ENCODE measurements at regions not wholly inside any gene's neighbourhood (a gene's known extent, or its start where the extent isn't known, plus 50 kb on each side); places are given as distances from the start of the nearest gene placed in this dataset.
A peak's percentile ranks its signal among the peaks of the same experiment; 100 is the strongest.
"Not testable (repeated sequence)": the region's sequence is repeated elsewhere in the genome, so short reads cannot be mapped to it uniquely, and the experiment has no call there.

GRCh38 chr3:22798461-22798860 is 404.7 kb upstream of the UBE2E2 start:
- H3K4me3 ChIP-seq (ENCODE audit: low read length): no peak overlapping the region
- TF ChIP-seq, protein P1, sequence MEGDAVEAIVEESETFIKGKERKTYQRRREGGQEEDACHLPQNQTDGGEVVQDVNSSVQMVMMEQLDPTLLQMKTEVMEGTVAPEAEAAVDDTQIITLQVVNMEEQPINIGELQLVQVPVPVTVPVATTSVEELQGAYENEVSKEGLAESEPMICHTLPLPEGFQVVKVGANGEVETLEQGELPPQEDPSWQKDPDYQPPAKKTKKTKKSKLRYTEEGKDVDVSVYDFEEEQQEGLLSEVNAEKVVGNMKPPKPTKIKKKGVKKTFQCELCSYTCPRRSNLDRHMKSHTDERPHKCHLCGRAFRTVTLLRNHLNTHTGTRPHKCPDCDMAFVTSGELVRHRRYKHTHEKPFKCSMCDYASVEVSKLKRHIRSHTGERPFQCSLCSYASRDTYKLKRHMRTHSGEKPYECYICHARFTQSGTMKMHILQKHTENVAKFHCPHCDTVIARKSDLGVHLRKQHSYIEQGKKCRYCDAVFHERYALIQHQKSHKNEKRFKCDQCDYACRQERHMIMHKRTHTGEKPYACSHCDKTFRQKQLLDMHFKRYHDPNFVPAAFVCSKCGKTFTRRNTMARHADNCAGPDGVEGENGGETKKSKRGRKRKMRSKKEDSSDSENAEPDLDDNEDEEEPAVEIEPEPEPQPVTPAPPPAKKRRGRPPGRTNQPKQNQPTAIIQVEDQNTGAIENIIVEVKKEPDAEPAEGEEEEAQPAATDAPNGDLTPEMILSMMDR (IDR thresholded peaks at IDR 0.05; ENCODE audit: insufficient read depth, low read depth, low read length, missing control alignments): no peak
- DNase-seq (ENCODE audit: low read depth): no peak

- DNase-seq (ENCODE audit: low read depth): no peak
- no peak overlapping the region for H3K4me3 ChIP-seq (ENCODE audit: low read length)
- TF ChIP-seq, protein P1 (IDR thresholded peaks at IDR 0.05; ENCODE audit: insufficient read depth, low read depth, low read length, missing control alignments): no peak
Measured at GRCh38 chr3:22819209-22819608, 383.9 kb upstream of the UBE2E2 start.

- TF ChIP-seq, protein P1 (IDR thresholded peaks at IDR 0.05; ENCODE audit: insufficient read depth, low read depth, low read length, missing control alignments): no peak
- H3K4me3 ChIP-seq (ENCODE audit: low read length): no peak overlapping the region
- DNase-seq (ENCODE audit: low read depth): peak; percentile 52
Measured at GRCh38 chr3:22835041-22835440, 368.1 kb upstream of the UBE2E2 start.

- TF ChIP-seq, protein P1 (IDR thresholded peaks at IDR 0.05; ENCODE audit: insufficient read depth, low read depth, low read length, missing control alignments): no peak
- no peak for DNase-seq (ENCODE audit: low read depth)
- no peak overlapping the region for H3K4me3 ChIP-seq (ENCODE audit: low read length)
Measured at GRCh38 chr3:22836131-22836530, 367.0 kb upstream of the UBE2E2 start.

DNA sequence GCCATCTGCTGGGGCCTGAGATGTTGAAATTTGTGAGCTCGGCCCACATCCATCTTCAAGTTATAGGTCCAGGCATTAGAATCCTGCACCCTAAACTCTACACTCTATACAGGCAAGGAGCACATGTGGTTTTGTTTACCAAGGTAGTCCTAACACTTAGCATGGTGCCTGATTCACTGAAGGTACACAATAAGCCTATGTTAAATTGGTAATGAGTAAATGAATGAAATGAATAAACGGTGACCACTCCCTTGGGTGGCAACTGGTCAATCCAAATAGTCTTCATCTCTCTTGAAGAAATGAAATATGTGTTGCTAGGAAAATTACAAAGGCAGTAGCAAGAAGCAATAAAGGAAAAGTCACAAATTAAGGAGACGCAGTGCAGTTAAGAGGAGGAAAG is 359.3 kb upstream of the UBE2E2 start:
- no peak for DNase-seq (ENCODE audit: low read depth)
- no peak overlapping the region for H3K4me3 ChIP-seq (ENCODE audit: low read length)
- TF ChIP-seq, protein P1 (IDR thresholded peaks at IDR 0.05; ENCODE audit: insufficient read depth, low read depth, low read length, missing control alignments): no peak

DNA sequence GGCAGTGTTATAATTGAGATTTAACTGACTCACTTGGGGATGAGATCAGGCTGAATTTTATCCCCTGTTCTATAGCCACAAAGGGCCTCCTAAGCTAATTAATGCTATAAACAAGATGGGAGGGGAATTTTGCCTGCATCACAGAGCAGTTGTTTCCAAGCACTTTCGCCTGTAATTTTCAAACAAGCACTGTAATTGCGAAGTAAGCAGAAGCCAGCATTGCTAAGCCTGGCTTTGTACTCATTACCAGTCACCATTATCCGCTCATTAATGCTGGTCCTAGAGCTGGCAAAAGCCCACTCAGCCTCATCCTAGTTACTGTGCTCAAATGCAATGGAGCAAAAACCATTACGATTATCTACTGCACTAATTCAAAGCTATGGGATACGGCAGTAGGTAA is 356.6 kb upstream of the UBE2E2 start:
- no peak overlapping the region for H3K4me3 ChIP-seq (ENCODE audit: low read length)
- TF ChIP-seq, protein P1 (IDR thresholded peaks at IDR 0.05; ENCODE audit: insufficient read depth, low read depth, low read length, missing control alignments): no peak
- DNase-seq (ENCODE audit: low read depth): no peak

DNA sequence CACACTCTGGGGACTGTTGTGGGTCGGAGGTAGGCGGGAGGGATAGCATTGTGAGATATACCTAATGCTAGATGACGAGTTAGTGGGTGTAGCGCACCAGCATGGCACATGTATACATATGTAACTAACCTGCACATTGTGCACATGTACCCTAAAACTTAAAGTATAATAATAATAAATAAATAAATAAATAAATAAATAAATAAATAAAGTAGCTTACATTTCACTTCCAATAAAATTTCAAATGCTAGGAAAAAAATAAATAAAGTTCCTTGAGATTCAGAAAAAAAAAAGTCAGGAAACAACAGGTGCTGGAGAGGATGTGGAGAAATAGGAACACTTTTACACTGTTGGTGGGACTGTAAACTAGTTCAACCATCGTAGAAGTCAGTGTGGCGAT is 353.5 kb upstream of the UBE2E2 start:
- not testable (repeated sequence) for H3K4me3 ChIP-seq (ENCODE audit: low read length); DNase-seq (ENCODE audit: low read depth)

DNA sequence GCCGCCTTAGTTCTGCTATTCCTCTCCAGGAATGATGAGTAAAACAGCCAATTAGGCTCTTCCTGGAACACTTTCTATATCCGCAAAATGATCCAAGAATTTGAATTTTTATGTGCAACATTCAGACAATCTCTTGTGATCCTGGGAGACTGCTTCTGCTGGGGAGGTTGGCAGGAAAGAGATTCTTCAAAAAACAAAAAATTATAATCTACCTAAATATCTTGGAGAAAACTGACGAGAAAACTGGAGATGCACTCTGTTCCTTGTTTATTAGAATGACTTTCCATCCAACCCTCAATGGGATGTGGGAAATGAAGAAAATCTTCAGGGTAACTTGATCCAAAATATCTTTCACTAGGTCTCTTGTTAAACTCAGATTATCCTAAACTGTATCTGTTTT is 346.3 kb upstream of the UBE2E2 start:
- H3K4me3 ChIP-seq (ENCODE audit: low read length): no peak overlapping the region
- TF ChIP-seq, protein P1 (IDR thresholded peaks at IDR 0.05; ENCODE audit: insufficient read depth, low read depth, low read length, missing control alignments): no peak
- DNase-seq (ENCODE audit: low read depth): no peak

Measured in epithelial cell of esophagus (primary cell).